Putamen (tissue), 1 donor: ENCODE measurements at regions not wholly inside any gene's neighbourhood (a gene's known extent, or its start where the extent isn't known, plus 50 kb on each side); places are given as distances from the start of the nearest gene placed in this dataset.
"Not testable (repeated sequence)": the region's sequence is repeated elsewhere in the genome, so short reads cannot be mapped to it uniquely, and the experiment has no call there.

Experiments used
- DNase-seq: peaks from one replicate; pipeline ENCODE4 v3.0.0-alpha.2; 2016; ENCODE audit warnings: low spot score

GRCh38 chr3:164927728-164928127 is 150.6 kb downstream of the SI start:
- DNase-seq, result no peak

GRCh38 chr3:164918905-164919304 is 159.4 kb downstream of the SI start:
- no peak for DNase-seq

DNA sequence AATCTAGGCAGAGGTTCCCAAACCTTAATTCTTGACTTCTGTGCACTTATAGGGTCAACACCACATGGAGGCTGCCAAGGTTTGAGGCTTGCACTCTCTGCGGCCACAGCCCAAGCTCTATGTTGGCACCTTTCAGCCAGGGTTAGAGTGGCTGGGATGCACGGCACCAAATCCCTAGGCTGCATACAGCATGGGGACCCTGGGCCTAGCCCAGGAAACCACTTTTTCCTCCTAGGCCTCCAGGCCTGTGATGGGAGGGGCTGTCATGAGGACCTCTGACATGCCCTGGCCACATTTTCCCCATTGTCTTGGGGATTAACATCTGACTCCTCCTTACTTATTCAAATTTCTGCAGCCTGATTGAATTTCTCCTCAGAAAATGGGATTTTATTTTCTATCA is 165.4 kb downstream of the SI start:
- no peak for DNase-seq

- no peak for DNase-seq
Observed at GRCh38 chr3:164903820-164904451, 174.4 kb downstream of the SI start.

DNA sequence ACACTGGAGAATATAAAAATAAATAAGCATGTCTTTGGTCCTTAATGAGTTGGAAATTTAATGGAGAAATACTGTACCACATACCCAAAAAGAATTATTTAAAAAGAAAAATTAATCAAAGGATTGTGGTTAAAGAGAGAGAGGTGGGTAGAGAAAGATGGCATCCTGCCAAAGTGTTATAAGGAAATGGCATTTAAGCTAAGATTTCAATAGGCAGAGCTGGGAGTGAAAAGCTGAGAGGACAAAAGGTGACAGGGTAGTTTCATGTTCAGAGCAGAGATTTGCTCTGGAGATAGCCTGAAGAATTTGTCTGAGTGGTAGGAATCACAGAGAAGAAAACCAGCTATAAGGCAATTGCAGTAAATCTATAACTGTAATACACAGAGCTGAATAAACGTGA is 181.0 kb downstream of the SI start:
- no peak for DNase-seq

DNA sequence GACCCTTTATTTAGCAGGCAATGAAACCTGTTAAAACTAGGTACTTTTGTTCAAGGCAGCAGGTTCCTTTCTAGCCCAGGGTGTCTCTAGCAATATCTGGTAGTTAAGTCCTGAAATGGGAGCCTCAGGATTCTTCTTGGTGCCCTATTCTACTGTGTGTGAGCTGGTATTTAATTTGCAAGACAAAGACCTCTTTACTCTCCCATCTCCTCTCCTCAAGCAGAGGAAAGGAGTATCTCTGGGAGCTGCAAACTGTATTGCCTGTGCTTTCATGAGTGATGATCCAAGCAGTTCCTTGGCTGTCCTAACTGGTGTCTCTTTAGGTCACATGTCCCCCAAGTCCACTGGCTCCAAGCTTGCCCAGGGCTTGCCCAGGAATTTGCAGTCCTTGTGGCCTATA is 188.2 kb downstream of the SI start:
- no peak for DNase-seq

DNA sequence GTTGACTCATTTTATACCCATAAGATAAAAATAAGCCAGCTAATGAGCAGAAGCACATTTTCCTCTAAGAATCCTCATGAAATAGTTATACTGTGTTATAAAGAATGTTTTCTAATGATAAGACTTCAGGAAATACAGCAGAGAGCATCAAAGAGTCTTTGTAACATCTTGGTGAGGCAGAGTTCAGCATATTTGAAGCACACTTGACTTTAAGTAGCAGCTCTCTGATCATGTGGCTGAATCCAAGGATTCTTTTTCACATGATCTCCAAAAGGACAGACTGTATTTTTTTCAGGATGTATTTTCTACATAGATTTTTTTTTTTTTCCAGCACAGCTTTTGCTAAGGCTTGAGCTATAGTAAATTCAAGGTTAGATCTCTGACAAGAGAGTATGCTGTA is 195.1 kb downstream of the SI start:
- DNase-seq, result no peak

GRCh38 chr3:164879201-164879600 is 199.1 kb downstream of the SI start:
- DNase-seq, result peak; percentile 6

GRCh38 chr3:164864454-164864853 is 213.8 kb downstream of the SI start:
- DNase-seq, result no peak

GRCh38 chr3:164852866-164853265 is 225.4 kb downstream of the SI start:
- no peak for DNase-seq

DNA sequence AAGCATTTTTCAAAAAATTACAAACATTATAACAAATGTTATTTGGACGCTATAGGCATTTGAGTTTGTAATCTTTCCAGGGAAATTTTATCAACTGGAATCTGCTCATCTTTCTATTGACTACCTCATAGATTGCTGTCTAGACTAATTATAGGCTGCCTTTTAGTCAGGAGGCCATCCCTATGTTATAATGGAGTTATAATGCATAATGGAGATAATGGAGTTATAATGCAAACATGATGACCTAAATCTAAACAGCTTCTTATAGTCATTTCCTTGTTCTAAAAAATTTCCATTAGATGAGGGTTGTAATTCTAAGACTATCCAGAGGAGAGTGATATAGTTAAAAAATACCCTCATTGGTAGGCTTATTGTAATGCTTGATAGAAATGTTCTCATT is 226.4 kb downstream of the SI start:
- DNase-seq, result no peak

GRCh38 chr3:164851204-164851603 is 227.1 kb downstream of the SI start:
- DNase-seq, result no peak

DNA sequence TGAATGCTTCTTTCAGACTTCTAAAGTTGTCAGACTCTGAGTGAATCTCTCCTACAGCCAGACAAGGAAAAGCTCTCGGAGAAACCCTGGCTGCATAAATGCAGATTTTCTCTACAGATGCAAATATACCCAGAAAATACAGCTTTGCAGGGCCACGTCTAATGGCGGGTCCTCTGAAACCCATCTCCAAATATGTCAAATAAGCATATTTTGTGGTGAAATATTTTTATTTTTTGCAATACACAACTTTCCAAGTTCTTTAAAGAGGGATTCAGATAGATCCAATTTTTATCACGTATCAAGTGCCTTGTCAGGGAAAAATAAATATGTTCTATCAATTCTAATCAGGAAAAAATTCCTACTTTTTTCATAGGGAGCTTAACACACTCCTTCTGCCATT is 229.4 kb downstream of the SI start:
- DNase-seq, result no peak

- DNase-seq, result no peak
Observed at GRCh38 chr3:164845739-164846138, 232.6 kb downstream of the SI start.

GRCh38 chr3:164832216-164832615 is 246.1 kb downstream of the SI start:
- no peak for DNase-seq

GRCh38 chr3:164818318-164818717 is 260.0 kb downstream of the SI start:
- no peak for DNase-seq

- no peak for DNase-seq
Observed at GRCh38 chr3:164814106-164814505, 264.2 kb downstream of the SI start.

GRCh38 chr3:164812042-164812441 is 266.3 kb downstream of the SI start:
- DNase-seq, result no peak

GRCh38 chr3:164806188-164806587 is 272.1 kb downstream of the SI start:
- peak; percentile 2 for DNase-seq

- DNase-seq, result no peak
Observed at GRCh38 chr3:164794099-164794498, 284.2 kb downstream of the SI start.

DNA sequence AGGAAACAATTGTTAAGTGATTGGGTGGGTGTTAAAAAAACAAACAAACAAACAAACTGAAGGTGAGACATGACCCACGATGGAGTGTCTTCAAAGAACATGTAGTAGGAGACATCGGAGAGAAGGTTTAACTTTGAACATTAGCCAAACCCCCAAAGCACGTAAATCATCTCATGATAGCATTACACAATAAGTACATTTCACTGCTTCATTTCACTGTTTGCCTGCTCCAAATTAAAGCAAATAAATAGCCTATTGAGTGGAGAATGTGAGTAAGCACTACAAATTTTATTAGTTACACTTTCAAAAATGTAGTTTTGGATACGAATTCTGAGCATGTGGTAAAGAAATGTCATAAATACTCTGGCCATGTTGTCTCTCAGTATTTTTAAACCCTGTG is 287.0 kb downstream of the SI start:
- DNase-seq, result no peak

DNA sequence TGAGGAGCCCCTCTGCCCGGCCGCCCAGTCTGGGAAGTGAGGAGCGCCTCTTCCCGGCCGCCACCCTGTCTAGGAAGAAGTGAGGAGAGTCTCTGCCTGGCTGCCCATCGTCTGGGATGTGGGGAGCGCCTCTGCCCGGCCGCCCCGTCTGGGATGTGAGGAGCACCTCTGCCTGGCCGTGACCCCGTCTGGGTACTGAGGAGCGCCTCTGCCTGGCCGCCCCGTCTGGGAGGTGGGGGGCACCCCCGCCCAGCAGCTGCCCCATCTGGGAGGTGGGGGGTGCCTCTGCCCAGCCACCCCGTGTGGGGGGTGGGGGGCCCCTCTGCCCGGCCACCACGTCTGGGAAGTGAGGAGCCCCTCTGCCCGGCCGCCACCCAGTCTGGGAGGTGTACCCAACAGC is 293.9 kb downstream of the SI start:
- DNase-seq, result not testable (repeated sequence)

DNA sequence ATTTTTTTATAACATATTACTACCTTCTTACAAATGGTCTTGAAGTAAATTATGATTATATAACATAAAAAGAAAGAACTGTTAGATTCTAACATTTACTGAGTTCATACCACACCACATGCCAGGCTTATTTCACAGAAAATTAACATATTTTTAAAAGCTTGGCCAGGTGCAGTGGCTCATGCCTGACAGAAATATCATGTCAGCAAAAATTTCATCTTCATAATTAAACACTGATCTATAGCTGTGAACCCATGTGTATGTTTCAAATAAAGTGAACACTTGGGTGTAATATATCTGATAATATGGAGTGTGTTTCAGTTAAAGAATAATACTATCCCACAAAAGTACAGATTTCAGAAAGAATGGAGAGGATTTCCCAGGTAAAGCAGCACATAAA is 296.5 kb downstream of the SI start:
- no peak for DNase-seq

DNA sequence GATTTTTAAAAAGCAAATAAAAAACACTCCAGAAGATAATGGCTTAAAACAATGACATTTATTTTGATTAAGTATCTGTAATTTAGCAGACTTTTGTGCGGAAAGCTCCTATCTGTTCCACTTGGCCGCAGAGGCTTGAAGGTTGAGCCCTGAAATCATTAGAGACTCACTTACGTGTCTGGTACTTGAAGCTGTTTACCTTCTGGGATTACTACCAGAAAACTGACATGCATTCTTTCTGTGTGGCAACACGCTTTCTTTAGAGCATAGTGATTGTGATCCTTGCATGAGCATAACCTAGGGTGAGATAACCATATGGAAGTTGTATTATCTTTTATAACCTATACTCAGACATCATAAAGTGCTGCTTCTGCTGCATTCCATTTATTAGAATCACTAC is 298.5 kb downstream of the SI start:
- DNase-seq, result no peak

- no peak for DNase-seq
Observed at GRCh38 chr3:164752812-164753211, 325.5 kb downstream of the SI start.
